GM18520 (cell line): ENCODE measurements at regions not wholly inside any gene's neighbourhood (a gene's known extent, or its start where the extent isn't known, plus 50 kb on each side); places are given as distances from the start of the nearest gene placed in this dataset.
A peak's percentile ranks its signal among the peaks of the same experiment; 100 is the strongest.

Experiments
- ATAC-seq: cut with Tn5 transposase; IDR thresholded peaks from one replicate; pipeline ENCODE4 v1.9.1; 2021; ENCODE audit not compliant: unreplicated experiment

GRCh38 chr5:6806668-6807067, 93.4 kb downstream of the TENT4A start:
- no peak for ATAC-seq

DNA sequence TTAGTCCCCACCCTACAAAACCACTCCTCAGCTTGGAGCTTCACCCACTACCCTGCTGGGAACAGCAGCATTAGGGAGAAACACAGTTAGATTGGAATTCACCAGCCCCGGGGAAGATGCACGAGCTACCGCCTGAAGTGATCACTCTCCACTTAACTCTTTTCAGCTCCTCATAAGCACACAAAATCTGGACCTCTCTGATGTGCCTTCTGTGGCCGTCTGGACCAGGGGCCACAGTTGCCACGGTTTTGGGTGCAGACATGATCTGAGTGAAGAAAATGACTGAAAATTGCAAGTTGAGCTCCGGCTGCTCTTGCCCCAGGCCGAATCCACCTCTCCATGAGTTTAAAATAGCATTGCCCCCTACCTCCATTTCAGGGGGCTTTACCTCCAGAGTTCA, 95.2 kb downstream of the TENT4A start:
- ATAC-seq = no peak

GRCh38 chr5:6810641-6811405, 97.6 kb downstream of the TENT4A start:
- ATAC-seq = no peak

DNA sequence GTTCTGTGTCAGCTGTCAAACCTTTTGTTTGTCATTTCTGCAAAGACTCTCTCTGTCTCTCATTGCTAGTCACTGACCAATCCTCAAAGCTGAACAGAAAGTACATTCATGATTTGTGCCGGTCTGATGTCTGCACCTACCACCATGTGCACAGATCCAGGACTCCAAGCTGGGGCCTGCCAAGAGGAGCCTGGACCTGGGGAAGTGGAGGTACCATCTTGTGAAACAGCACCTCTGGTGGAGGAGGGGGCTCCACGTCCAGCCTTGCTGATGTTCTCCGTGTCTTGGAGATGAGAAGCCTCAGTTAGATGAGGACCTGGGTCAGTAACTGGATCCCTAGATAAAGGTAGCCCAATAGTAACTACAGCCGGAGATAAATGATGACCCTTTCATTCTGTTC, 98.9 kb downstream of the TENT4A start:
- ATAC-seq = no peak

DNA sequence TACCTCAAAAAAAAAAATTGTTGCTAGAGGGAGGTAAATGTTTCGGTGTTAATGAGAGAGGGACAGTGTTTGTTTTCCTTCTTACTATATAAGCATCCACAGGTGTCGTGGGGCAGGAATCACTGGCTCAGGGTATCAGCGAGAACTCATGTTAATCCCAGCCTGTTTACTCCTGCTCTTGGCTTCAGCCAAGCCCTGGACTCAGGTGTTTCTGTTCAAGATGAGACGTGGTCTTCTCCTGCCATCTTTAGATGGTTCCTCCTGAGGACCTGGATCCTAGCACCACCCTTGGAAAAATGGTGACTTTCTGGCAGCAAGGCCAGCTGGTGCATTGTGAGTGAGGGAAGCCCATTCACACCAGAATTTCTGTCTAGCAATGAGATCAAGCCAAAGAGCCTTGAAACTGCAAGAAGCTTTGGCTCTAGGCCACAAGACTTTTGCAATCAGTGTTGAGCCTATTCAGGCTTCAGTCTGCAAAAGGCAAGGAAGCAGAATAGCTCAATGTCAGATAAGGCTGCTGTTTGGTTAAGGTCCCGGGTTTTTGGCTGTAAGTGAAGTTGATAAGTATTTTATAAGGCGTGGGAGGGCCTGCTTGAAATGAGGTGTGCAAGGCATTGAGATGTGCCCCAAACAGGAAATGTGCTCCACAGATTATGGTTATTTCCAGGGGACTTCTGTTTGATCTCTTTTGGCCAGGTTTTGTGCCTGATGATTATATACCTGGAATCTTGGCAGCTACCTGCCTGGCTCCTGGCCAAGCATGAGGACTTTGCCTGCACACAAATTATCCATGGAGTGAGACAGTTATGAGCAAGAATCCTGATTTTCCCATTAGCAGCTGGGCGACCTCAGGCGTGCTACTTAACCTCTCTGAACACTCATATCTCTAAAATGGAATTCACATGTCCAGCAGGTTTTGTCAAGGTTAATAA, 99.8 kb downstream of the TENT4A start:
- no peak for ATAC-seq

GRCh38 chr5:6814816-6815215, 101.6 kb downstream of the TENT4A start:
- no peak for ATAC-seq

DNA sequence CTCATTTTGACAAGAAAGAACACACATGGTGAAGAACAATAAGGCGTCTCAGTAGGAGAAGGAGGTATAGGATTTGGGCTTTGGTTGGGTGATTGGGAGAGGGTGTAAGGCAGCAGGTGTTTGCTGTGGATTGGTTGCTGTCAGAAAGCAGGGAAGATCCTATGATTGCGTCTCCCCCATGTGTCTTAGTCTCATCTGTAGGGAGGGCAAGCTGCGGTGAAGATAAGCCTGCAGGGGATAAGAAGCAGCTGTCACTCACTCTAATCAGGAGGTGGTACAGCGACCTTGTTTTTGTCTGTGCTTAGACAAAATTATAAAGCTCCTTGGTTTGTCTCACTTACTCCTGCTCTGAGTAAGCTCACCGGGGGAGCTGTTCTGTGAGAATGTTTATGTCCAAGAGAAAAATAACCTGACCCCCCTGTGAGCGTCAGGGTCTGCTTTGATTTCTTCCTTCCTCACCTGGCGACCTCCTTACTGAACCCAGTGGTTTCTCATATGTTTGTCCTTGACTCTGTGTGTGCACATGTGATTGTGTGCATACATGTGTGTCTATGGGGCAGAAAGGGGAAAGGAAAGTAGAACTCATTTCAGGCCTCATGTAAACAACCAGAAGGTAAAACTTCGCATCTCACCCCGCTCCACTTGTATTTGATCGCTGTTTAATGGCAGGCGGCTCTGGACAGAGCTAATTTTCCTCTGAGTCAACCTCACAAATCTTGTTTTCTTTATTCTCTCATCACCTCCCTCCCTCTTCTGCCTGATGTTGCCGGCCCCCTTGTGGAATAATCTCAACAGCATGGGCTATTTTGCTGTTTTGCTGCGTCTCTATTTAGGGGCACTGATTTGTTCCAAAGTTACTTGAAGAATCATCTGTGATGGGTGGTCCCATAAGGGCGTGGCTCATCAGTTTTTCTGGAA, 105.6 kb downstream of the TENT4A start:
- ATAC-seq = no peak

- no peak for ATAC-seq
Measured at GRCh38 chr5:6819521-6819920, 106.3 kb downstream of the TENT4A start.

- no peak for ATAC-seq
Measured at GRCh38 chr5:6820851-6821479, 107.7 kb downstream of the TENT4A start.

GRCh38 chr5:6822068-6822467, 108.8 kb downstream of the TENT4A start:
- no peak for ATAC-seq

GRCh38 chr5:6822556-6823343, 109.5 kb downstream of the TENT4A start:
- no peak for ATAC-seq

DNA sequence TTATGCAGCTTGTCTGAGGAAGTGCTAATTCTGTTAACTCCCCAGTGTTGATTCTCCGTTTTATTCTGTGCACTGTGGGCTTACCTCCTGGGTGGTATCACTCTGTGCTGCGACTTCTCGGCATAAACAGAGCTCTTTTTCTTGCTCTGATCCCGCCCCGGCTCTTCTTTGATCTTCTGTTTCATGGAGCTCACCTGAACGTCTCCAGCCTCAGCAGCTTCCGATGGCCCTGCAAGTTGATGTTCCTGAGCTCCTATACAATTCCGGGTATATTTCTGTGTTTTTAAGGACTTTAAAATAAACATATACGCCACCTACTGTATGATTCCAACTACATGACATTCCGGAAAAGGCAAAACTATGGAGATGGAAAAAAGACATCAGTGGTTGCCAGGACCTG, 110.8 kb downstream of the TENT4A start:
- ATAC-seq = no peak

DNA sequence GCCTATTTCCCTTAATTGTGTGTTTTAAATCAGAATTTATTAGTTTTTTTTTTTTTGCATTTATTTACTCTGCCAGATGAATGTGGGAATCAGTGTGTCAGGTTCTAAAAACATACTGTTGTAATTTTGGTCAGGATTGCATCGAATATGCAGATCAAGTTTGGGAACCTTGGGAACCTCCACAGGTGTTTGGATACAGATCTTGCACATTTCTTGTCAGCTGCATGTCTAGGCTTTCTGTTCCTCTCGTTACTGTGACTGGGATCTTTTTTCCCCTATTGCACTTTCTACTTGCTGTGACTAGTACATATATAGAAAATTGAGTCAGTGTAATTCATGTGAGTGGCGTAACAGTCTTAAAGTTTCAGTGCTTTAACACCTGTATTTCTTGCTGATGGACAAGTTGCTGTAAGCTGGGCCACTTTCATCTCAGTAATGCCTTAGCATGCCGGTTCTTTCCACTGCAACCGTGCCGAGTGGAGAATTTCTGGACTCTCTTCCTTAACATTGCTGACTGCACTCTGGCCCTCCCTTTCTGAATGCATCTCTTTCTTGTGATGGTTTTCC, 112.5 kb downstream of the TENT4A start:
- no peak for ATAC-seq

DNA sequence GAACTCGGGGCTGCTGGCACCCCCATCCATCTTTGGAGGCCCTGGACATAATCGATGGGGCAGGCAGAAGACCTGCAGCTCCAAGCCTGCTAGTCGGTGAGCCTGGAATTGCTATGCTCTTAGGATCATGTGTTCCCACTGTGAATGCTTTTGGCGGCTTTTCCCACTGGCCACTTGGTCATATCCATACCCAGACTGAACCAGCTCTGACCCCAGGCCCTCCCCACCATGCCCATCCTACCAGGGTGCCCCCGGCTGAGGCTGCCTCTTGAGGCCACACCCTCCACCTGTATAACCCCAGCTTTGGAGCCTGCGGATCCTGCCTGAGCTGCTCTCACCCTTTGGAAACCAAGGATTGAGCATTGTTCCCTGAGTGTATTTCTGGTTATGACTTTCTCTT, 113.5 kb downstream of the TENT4A start:
- no peak for ATAC-seq

DNA sequence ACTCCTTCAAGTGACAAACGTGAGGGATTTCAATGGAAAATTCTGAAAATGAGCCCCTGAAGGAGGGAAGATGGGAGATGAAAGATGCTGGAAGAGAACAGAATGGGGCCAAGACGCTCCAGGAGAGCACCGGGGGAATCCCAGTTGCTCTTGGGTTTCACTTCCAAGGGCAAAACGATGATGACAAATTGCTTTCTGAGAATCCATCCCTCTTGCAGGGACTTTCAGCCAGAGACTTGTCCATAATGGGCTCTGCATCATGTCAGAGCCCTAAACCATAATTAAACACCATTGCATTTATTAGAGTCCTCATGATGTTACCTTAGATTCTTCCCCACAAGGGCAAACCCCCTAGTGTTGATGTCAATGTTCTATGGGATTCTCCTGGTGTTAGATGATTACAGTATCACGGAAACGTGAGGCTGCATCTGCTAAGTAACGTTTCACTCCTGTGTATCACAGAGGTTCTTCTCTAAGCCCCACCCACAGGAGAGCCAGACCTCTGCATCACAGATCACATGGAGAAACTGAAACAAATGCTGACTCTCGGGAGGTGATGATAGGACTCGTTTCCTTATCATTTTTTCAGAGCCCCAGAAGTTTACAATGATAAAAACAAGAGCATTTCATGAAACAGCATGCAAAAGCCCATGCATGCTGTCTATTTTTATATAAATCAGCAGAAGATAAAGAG, 114.4 kb downstream of the TENT4A start:
- ATAC-seq = peak; percentile 65

- peak; percentile 65 for ATAC-seq
Measured at GRCh38 chr5:6829150-6829784, 116.0 kb downstream of the TENT4A start.

DNA sequence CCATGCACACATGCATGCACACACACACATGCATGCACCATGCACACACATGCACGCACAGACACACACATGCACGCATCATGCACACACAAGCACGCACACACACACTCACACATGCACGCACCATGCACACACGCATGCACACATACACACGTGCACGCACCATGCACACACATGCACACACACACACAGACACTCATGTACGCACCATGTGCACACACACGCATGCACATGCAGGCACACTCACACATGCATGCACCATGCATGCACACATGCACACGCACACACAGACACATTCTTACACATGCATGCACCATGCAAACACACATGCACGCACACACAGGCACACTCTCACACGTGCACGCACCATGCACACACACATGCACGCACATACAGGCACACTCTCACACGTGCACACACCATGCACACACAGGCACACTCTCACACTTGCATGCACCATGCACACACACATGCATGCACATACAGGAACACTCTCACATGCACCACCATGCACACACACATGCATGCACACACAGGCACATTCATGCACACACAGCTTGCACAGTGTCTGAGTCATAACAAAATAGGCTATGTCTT, 117.5 kb downstream of the TENT4A start:
- ATAC-seq = no peak
